ENCODE measurements at regions not wholly inside any gene's neighbourhood (a gene's known extent, or its start where the extent isn't known, plus 50 kb on each side); places are given as distances from the start of the nearest gene placed in this dataset.

DNA sequence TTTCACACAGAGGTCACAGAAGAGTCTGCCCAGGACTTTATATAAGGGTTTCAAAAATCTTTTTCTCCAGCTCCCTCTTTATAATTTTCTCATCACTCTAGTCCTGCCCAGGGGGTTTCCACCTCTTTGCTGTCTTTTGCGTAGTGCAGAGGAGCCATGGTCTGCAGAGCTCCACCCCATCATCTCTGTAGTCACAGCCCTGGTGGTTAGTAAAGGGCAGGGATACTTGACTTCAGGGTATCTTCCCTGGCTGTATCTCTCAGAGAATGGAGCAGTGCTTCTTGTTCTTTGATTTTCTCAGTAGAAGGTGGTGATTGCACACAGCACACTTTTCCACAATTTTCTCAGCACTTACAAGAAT lies 900.6 kb upstream of the COX7C start:
- Histone ChIP-seq H3K4me1 (ENCODE audit: control insufficient read depth, insufficient read depth, low read length) (no peaks in the 10 kb centered on the region), H3K9me3 (ENCODE audit: control insufficient read depth, low read length) (no peaks in the 10 kb centered on the region), H3K36me3 (ENCODE audit: control insufficient read depth, insufficient read depth, low read length) (no peaks in the 10 kb centered on the region), H3K4me3 (ENCODE audit: low read length) (no peak overlapping the region), H3K27ac (ENCODE audit: low read depth, low read length) (no peak overlapping the region), H3K27me3 (ENCODE audit: control insufficient read depth, insufficient read depth, low read length, poor library complexity, severe bottlenecking) (no peaks in the 10 kb centered on the region), H3K9ac (ENCODE audit: extremely low read depth, low read length, poor library complexity, severe bottlenecking) (no peak overlapping the region)
- no peaks in the 10 kb centered on the region for H3K9me3 Mint-ChIP-seq
- TF ChIP-seq, protein P1, sequence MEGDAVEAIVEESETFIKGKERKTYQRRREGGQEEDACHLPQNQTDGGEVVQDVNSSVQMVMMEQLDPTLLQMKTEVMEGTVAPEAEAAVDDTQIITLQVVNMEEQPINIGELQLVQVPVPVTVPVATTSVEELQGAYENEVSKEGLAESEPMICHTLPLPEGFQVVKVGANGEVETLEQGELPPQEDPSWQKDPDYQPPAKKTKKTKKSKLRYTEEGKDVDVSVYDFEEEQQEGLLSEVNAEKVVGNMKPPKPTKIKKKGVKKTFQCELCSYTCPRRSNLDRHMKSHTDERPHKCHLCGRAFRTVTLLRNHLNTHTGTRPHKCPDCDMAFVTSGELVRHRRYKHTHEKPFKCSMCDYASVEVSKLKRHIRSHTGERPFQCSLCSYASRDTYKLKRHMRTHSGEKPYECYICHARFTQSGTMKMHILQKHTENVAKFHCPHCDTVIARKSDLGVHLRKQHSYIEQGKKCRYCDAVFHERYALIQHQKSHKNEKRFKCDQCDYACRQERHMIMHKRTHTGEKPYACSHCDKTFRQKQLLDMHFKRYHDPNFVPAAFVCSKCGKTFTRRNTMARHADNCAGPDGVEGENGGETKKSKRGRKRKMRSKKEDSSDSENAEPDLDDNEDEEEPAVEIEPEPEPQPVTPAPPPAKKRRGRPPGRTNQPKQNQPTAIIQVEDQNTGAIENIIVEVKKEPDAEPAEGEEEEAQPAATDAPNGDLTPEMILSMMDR (conservative IDR thresholded peaks at IDR 0.05) = no peak
- WGBS, 2 experiments (ENCODE audit: insufficient coverage in 1 of 2, insufficient read length in 1 of 2) = 93% methylated on average over 1 of the region's 1 CpG; no CpG with 5 or more reads in 1 of the 2 experiments
- no peaks in the 10 kb centered on the region for H3K4me1 Mint-ChIP-seq
- no peak for DNase-seq
- H3K4me3 Mint-ChIP-seq = no peak overlapping the region
- no peak overlapping the region for H3K27ac Mint-ChIP-seq
- no peaks in the 10 kb centered on the region for H3K36me3 Mint-ChIP-seq (ENCODE audit: low read depth)
- no peaks in the 10 kb centered on the region for H3K27me3 Mint-ChIP-seq (ENCODE audit: insufficient read depth)

DNA sequence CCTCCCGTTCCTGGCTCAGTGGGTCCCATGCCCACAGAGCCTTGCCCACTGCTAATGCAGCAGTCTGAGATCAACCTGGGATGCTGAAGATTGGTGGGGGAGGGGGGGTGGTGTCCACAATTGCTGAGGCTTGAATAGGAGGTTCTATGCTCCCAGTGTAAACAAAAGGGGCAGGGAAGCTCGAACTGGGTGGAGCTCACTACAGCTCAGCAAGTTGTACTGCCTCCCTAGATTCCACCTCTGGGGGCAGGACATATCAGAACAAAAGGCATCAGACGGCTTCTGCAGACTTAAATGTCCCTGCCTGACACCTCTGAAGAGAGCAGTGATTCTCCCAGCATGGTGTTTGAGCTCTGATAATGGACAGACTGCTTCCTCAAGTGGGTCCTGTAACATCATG lies 885.6 kb upstream of the COX7C start:
- 82% methylated on average over 2 to 3 of the region's 3 CpGs for WGBS, 2 experiments (ENCODE audit: insufficient coverage in 1 of 2, insufficient read length in 1 of 2)
- no peak overlapping the region for H3K4me3 Mint-ChIP-seq
- H3K9me3 Mint-ChIP-seq = peaks cover 19% of the 10 kb centered on the region
- TF ChIP-seq, protein P1 (conservative IDR thresholded peaks at IDR 0.05) = peak; percentile 28
- H3K9ac ChIP-seq (ENCODE audit: extremely low read depth, low read length, poor library complexity, severe bottlenecking) = no peak overlapping the region
- H3K27ac ChIP-seq (ENCODE audit: low read depth, low read length) = no peak overlapping the region
- H3K9me3 ChIP-seq (ENCODE audit: control insufficient read depth, low read length) = peaks cover 13% of the 10 kb centered on the region
- no peaks in the 10 kb centered on the region for H3K27me3 ChIP-seq (ENCODE audit: control insufficient read depth, insufficient read depth, low read length, poor library complexity, severe bottlenecking)
- H3K27ac Mint-ChIP-seq = no peak overlapping the region
- H3K36me3 Mint-ChIP-seq (ENCODE audit: low read depth) = no peaks in the 10 kb centered on the region
- H3K36me3 ChIP-seq (ENCODE audit: control insufficient read depth, insufficient read depth, low read length) = no peaks in the 10 kb centered on the region
- peaks cover 5% of the 10 kb centered on the region for H3K4me1 Mint-ChIP-seq
- H3K27me3 Mint-ChIP-seq (ENCODE audit: insufficient read depth) = no peaks in the 10 kb centered on the region
- H3K4me1 ChIP-seq (ENCODE audit: control insufficient read depth, insufficient read depth, low read length) = no peaks in the 10 kb centered on the region
- DNase-seq = peak; percentile 73
- H3K4me3 ChIP-seq (ENCODE audit: low read length) = no peak overlapping the region

DNA sequence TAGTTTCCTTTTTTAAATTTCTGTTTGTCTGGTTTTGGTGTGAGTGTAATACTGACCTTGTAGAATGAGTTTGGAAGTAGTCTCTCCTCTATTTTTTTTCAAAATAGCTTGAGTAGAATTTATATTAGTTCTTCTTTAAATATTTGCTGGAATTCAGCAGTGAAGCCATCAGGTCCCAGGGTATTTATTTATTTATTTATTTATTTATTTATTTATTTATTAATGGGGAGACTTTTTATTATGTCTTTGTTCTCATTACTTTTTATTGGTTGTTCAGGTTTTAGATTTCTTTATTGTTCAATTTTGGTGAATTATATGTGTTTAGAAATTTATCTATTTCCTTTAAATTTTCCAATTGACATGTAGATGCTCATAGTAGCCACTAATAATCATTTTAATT lies 875.8 kb upstream of the COX7C start:
- no peaks in the 10 kb centered on the region for H3K27me3 Mint-ChIP-seq (ENCODE audit: insufficient read depth)
- peaks cover 23% of the 10 kb centered on the region for H3K9me3 Mint-ChIP-seq
- Histone ChIP-seq H3K27me3 (ENCODE audit: control insufficient read depth, insufficient read depth, low read length, poor library complexity, severe bottlenecking) (no peaks in the 10 kb centered on the region), H3K4me1 (ENCODE audit: control insufficient read depth, insufficient read depth, low read length) (no peaks in the 10 kb centered on the region), H3K4me3 (ENCODE audit: low read length) (no peak overlapping the region), H3K9ac (ENCODE audit: extremely low read depth, low read length, poor library complexity, severe bottlenecking) (no peak overlapping the region), H3K27ac (ENCODE audit: low read depth, low read length) (no peak overlapping the region), H3K9me3 (ENCODE audit: control insufficient read depth, low read length) (peaks cover 21% of the 10 kb centered on the region), H3K36me3 (ENCODE audit: control insufficient read depth, insufficient read depth, low read length) (no peaks in the 10 kb centered on the region)
- no peaks in the 10 kb centered on the region for H3K36me3 Mint-ChIP-seq (ENCODE audit: low read depth)
- TF ChIP-seq, protein P1 (conservative IDR thresholded peaks at IDR 0.05) = no peak
- H3K4me3 Mint-ChIP-seq = no peak overlapping the region
- DNase-seq = no peak
- no peak overlapping the region for H3K27ac Mint-ChIP-seq
- no peaks in the 10 kb centered on the region for H3K4me1 Mint-ChIP-seq
